HG02884 (cell line): ENCODE measurements at regions not wholly inside any gene's neighbourhood (a gene's known extent, or its start where the extent isn't known, plus 50 kb on each side); places are given as distances from the start of the nearest gene placed in this dataset.
"Not testable (repeated sequence)": the region's sequence is repeated elsewhere in the genome, so short reads cannot be mapped to it uniquely, and the experiment has no call there.

ENCODE experiments used
- ATAC-seq: cut with Tn5 transposase; IDR thresholded peaks from one replicate; pipeline ENCODE4 v1.9.1; 2021; ENCODE audit warnings: mild to moderate bottlenecking, moderate library complexity; ENCODE audit not compliant: unreplicated experiment

GRCh38 chr3:110957247-110958025, 114.2 kb upstream of the NECTIN3 start:
- ATAC-seq: no peak

GRCh38 chr3:110958313-110959147, 113.1 kb upstream of the NECTIN3 start:
- no peak for ATAC-seq

- no peak for ATAC-seq
These were observed 105.6 kb upstream of the NECTIN3 start for GRCh38 chr3:110965976-110966375.

DNA sequence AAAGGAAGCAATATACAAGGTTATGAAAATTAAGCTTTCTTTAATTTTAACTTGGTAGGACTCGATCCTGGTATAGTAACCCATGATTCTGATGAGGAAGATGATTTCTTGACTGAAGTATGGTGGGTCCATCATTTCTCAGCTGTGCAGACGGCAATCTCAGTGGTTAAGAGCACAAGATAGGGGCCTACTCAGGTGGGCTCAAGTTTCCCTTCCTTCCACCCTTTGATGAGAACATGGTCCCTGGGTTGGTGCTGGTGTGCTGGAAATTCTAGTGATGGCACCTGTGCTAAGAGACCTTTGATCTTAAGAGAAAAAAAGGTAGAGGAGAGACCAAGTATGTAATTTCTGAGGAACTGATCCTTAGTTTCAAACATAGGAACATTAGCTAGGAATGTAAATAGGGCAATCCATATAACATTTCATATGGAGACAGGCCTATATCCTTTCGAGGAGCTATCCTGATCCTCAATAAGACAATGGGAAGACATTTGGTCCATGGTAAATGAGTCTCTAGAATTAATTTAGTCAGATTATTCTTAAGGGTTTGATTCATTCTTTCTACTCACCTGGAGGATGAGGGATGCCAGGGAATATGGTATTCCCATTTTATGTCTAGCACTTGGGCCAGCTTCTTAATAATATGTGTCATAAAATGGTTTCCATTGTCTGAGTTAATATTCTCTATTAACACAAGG, 104.5 kb upstream of the NECTIN3 start:
- ATAC-seq: no peak

DNA sequence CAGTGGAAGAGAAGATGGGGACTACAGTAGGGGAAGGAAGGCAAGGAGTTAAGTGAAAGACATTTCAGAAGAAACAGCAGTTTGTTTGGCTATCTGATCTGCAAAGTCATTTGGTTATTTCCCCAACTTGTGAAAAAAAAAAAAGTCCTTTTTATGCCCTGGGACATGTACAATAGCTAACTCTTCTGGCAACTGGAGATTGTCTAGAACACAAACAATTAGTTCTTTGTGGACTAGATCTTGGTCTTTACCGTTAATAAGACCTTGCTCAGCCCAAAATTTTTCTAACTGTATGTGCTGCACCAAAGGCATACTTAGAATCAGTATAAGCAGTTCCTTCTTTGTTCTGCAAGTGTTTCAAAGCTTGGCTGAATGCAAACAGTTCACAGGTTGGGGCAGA, 103.5 kb upstream of the NECTIN3 start:
- ATAC-seq: no peak

GRCh38 chr3:110969229-110970211, 102.1 kb upstream of the NECTIN3 start:
- ATAC-seq: no peak

- ATAC-seq: no peak
These were observed 100.5 kb upstream of the NECTIN3 start for GRCh38 chr3:110971010-110971601.

GRCh38 chr3:110973263-110973895, 98.2 kb upstream of the NECTIN3 start:
- ATAC-seq: no peak

GRCh38 chr3:110974902-110975301, 96.7 kb upstream of the NECTIN3 start:
- no peak for ATAC-seq

DNA sequence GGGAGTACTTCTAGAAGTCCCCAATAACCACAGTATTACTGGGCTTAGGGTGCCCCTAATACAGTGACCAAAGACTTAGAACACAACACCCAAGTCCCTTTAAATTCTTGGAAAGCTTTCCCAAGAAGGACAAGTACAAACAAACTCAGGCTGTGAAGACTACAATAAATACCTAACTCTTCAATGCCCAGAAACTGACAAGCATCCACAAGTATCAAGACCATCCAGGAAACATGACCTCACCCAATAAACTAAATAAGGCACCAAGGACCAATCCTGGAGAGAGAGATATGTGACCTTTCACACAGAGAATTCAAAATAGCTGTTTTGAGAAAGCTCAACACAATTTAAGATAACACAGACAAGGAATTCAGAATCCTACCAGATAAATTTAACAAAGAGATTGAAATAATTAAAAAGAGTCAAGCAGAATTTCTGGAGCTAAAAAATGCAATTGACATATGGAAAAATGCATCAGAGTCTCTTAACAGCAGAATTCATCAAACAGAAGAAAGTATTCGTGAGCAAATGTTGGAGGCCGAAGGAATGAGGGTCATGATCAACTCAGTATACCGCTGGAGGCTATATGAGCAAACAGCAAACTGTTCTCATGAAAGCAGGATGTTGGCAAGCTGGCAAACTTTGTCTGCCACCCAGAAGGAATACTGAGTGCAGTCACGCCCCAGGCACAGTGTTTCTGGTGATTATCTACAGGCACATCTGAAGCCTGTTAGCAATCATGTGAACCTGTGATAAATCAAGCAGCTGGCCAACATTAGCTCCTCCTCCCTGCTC, 87.0 kb upstream of the NECTIN3 start:
- ATAC-seq: no peak

DNA sequence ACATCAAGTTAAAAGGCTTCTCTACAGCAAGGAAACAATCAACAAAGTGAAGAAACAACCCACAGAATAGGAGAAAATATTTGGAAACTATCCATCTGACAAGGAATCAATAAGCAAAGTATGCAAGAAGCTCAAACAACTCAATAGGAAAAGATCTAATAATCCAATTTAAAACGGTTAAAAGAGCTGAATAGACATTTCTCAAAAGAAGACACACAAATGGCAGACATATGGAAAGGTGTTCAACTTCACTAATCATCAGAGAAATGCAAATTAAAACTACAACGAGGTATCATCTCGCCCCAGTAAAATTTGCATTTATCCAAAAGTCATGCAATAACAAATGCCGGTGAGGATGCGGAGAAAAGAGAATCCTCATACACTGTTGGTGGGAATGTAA, 82.2 kb upstream of the NECTIN3 start:
- no peak for ATAC-seq

- no peak for ATAC-seq
These were observed 76.0 kb upstream of the NECTIN3 start for GRCh38 chr3:110995461-110996231.

- ATAC-seq: not testable (repeated sequence)
These were observed 72.8 kb upstream of the NECTIN3 start for GRCh38 chr3:110998766-110999165.

DNA sequence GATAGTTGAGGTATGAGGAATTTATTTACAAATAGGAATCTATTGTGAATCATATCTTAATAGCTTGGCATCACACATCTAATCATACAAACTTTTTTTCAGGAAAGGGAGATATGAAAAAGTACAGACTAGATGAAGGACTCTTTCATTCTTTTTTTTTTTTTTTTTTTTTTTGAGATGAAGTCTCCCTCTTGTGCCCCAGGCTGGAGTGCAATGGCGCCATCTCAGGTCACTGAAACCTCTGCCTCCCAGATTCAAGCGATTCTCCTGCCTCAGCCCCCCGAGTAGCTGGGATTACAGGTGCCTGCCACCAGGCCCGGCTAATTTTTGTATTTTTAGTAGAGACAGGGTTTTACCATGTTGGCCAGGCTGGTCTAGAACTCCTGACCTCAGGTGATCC, 65.1 kb upstream of the NECTIN3 start:
- not testable (repeated sequence) for ATAC-seq

GRCh38 chr3:111012388-111013248, 59.0 kb upstream of the NECTIN3 start:
- ATAC-seq: no peak
